GM12878 (cell line): ENCODE measurements at regions not wholly inside any gene's neighbourhood (a gene's known extent, or its start where the extent isn't known, plus 50 kb on each side); places are given as distances from the start of the nearest gene placed in this dataset.

Experiments used
- ATAC-seq: fragments of 200-7000 bp; cut with Tn5 transposase; 3 replicates; pipeline ENCODE4 v1.9.1; 2020; ENCODE audit warnings: mild to moderate bottlenecking, moderate library complexity
- BruUV-seq: library from RNA; stranded (reverse); fragments of 400-500 nt; replicated peaks from 2 replicates; lab custom pipeline; 2021; lab: Mats Ljungman, UMichigan
- CTCF ChIA-PET: fragments of 300-600 bp; sonication (Branson Sonifier 250); formaldehyde crosslinking; extraction: SDS; loops from one replicate; lab custom pipeline; 2021; ENCODE audit warnings: inconsistent platforms; lab: Yijun Ruan, JAX
- POLR2A ChIA-PET: fragments of 350-600 bp; formaldehyde crosslinking; extraction: SDS; loops from one replicate; lab custom pipeline; 2021; ENCODE audit warnings: inconsistent platforms; lab: Charles Lee
- RAD21 ChIA-PET: fragments of 300-600 bp; sonication (Branson Sonifier 250); formaldehyde crosslinking; loops from one replicate; lab custom pipeline; 2023; ENCODE audit warnings: antibody characterized with exemption; ENCODE audit not compliant: unreplicated experiment; lab: Charles Lee
- SMC1A ChIA-PET: fragments of 300-600 bp; sonication (Branson Sonifier 250); formaldehyde crosslinking; loops from one replicate; lab custom pipeline; 2023; ENCODE audit not compliant: unreplicated experiment, uncharacterized antibody; lab: Charles Lee
- DNase-seq: peaks from one replicate; pipeline ENCODE4 v3.0.0-alpha.2; 2011; ENCODE audit warnings: low read depth, low spot score
- FAIRE-seq: peaks from 3 replicates; lab custom pipeline; 2011; peaks lifted over from hg19 to GRCh38; lab: Jason Lieb, UNC
- H2AFZ ChIP-seq: 2 replicates; pipeline ENCODE4 v1.6.0; 2011; ENCODE audit warnings: low read depth, low read length, control low read depth; ENCODE audit not compliant: control insufficient read depth
- H3K27ac ChIP-seq: 2 replicates; pipeline ENCODE4 v1.5.1; 2011; ENCODE audit warnings: control low read depth; ENCODE audit not compliant: control insufficient read depth, insufficient read depth
- H3K27me3 ChIP-seq, 2 experiments: replicated peaks in 1 of 2; 2 replicates each; pipeline versions ENCODE4 v1.6.0 to v1.6.1; 2011; ENCODE audit warnings: low read length in 1 of 2; ENCODE audit not compliant: control insufficient read depth in 2 of 2, insufficient read depth in 2 of 2
- H3K36me3 ChIP-seq, 2 experiments: 2 replicates each; pipeline ENCODE4 v1.5.1; 2011; ENCODE audit warnings: low read length in 1 of 2; ENCODE audit not compliant: control insufficient read depth in 2 of 2, insufficient read depth in 2 of 2
- H3K4me1 ChIP-seq: 2 replicates; pipeline ENCODE4 v1.6.1; 2011; ENCODE audit warnings: mild to moderate bottlenecking, low read length, moderate library complexity, mixed read lengths; ENCODE audit not compliant: control insufficient read depth, insufficient read depth
- H3K4me2 ChIP-seq: 2 replicates; pipeline ENCODE4 v1.6.0; 2011; ENCODE audit warnings: control low read depth; ENCODE audit not compliant: control insufficient read depth, insufficient read depth
- H3K4me3 ChIP-seq: fragments of 200-600 bp; sonication (generic); 2 replicates; pipeline ENCODE4 v1.5.1; 2016
- H3K79me2 ChIP-seq: 2 replicates; pipeline ENCODE4 v1.6.0; 2011; ENCODE audit warnings: low read length; ENCODE audit not compliant: control insufficient read depth, insufficient read depth
- H3K9ac ChIP-seq: 2 replicates; pipeline ENCODE4 v1.8.0; 2011; ENCODE audit warnings: low read length, control low read depth, mixed read lengths; ENCODE audit not compliant: control insufficient read depth, insufficient read depth
- H3K9me3 ChIP-seq: replicated peaks from 3 replicates; pipeline ENCODE4 v1.5.1; 2011; ENCODE audit warnings: mild to moderate bottlenecking, low read length; ENCODE audit not compliant: control insufficient read depth, insufficient read depth
- H4K20me1 ChIP-seq: 2 replicates; pipeline ENCODE4 v1.6.0; 2011; ENCODE audit not compliant: control insufficient read depth, insufficient read depth
- BCL11A ChIP-seq: IDR thresholded peaks from 2 replicates; pipeline ENCODE4 v1.6.1; 2011; ENCODE audit warnings: low read depth, low read length
- NR2F1 ChIP-seq: fragments of 450-650 bp; conservative IDR thresholded peaks from 2 replicates; pipeline ENCODE4 v1.6.1; 2017; ENCODE audit warnings: mild to moderate bottlenecking
- WGBS: methylation state at CpG from one replicate; pipeline ENCODE4 v1.1.6; 2016; ENCODE audit warnings: low lambda C conversion rate; ENCODE audit not compliant: insufficient replicate concordance, insufficient coverage; ENCODE audit errors: missing lambda C conversion rate; 5-methylcytosine and 5-hydroxymethylcytosine counted together
- in situ Hi-C: fragments of 300-500 bp; cut with MboI; formaldehyde crosslinking; loops from 9 replicates; pipeline ENCODE4 v1.14.3; 2018; ENCODE audit warnings: mixed read lengths
- intact Hi-C: fragments of 100-400 bp; cut with micrococcal nuclease; formaldehyde crosslinking; loops from one replicate; pipeline ENCODE4 v1.14.2; 2022; ENCODE audit not compliant: unreplicated experiment

DNA sequence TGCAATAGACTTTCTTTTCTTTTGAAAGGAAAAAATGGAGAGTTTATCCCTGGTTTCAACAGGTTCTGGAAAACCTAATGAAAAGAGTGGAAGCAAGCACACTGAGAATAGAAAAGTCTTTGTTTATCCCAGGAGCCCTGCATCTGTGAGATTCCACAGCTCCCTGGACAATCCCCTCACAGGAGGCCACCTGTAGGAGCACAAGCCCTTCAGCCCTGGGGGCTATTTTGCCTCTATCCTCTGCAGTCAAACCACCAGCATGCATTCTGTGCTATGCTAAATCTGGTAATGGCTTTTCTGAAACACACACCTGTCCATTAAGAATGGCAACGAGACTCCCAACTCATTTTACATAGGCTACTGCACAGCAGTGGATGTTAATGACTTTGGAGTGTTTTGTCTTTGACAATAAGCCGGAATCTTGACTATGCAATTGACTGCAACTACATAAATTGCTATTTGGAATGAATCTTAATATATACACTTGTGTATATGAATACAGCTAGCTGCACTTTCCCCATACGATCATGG is 369.4 kb downstream of the NR2F2 start:
- H4K20me1 ChIP-seq = no peaks in the 10 kb centered on the region
- DNase-seq (no peak), FAIRE-seq (no peak)
- no peak overlapping the region for H3K9ac ChIP-seq
- no peaks in the 10 kb centered on the region for H3K79me2 ChIP-seq
- no peak overlapping the region for H3K4me3 ChIP-seq
- H3K27me3 ChIP-seq = no peaks in the 10 kb centered on the region
- POLR2A ChIA-PET = no interaction called here
- RAD21 ChIA-PET = no interaction called here
- H3K9me3 ChIP-seq = no peaks in the 10 kb centered on the region
- H2AFZ ChIP-seq = no peak overlapping the region
- H3K36me3 ChIP-seq = no peaks in the 10 kb centered on the region
- CTCF ChIA-PET = interaction anchor here (0.7 to 1.0 kb wide), 2 partner anchors 209 to 546 kb away, joined by 3 read pairs; no protein-coding TSS in a partner anchor
- TF ChIP-seq BCL11A = no peak
- TF ChIP-seq, all 136 proteins: peak for 0
- in situ Hi-C loops (no loop called here), intact Hi-C loops (loop anchor here (10.0 kb wide), 1 partner anchor 545 kb away; no protein-coding TSS in a partner anchor)
- no peak for ATAC-seq
- Histone ChIP-seq H3K27ac (no peak overlapping the region), H3K4me2 (no peak overlapping the region), H3K4me1 (no peaks in the 10 kb centered on the region)
- no TSS peak for BruUV-seq
- 3% methylated on average over 3 of the region's 3 CpGs for WGBS
- SMC1A ChIA-PET = no interaction called here

DNA sequence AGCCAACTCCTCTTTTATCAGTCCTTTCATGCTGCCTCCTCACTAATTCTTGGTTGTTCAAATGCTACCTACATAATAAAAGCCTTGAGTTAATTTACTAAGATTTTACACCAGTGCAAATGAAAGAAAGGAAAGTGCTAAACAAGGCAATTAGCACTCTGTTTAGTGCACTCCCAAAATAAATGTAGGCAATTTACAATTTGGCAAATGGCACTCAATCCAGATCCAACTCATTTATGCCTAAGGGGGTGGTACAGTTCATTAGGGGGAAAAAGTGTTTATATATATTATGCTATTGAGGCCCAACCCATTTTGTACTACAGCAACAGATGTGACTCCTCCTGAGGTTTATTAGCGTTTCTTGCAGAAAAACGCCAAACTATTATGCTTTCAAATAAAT is 370.1 kb downstream of the NR2F2 start:
- no TSS peak for BruUV-seq
- TF ChIP-seq NR2F1 = no peak
- in situ Hi-C loops = no loop called here

More for the DNA sequence above, 370.1 kb downstream of the NR2F2 start:
- H3K27me3 ChIP-seq = no peaks in the 10 kb centered on the region
- no peaks in the 10 kb centered on the region for H4K20me1 ChIP-seq
- ATAC-seq (no peak), DNase-seq (no peak), FAIRE-seq (no peak)
- H3K4me3 ChIP-seq = no peak overlapping the region
- ChIA-PET SMC1A (interaction anchor here (1.2 to 1.4 kb wide), 2 partner anchors 11 to 14 kb away, joined by 3 to 5 read pairs; no protein-coding TSS in a partner anchor), POLR2A (no interaction called here), RAD21 (no interaction called here), CTCF (interaction anchor here (0.7 to 1.3 kb wide), 3 partner anchors 12 to 545 kb away, joined by 3 read pairs; no protein-coding TSS in a partner anchor)
- H3K4me1 ChIP-seq = no peaks in the 10 kb centered on the region
- no peak overlapping the region for H3K27ac ChIP-seq
- H3K4me2 ChIP-seq = no peak overlapping the region
- no peaks in the 10 kb centered on the region for H3K9me3 ChIP-seq
- no peaks in the 10 kb centered on the region for H3K36me3 ChIP-seq
- 0% methylated on average over 2 of the region's 2 CpGs for WGBS
- no peak overlapping the region for H2AFZ ChIP-seq
- no peak overlapping the region for H3K9ac ChIP-seq
- no peaks in the 10 kb centered on the region for H3K79me2 ChIP-seq
- intact Hi-C loops = loop anchor here (10.0 kb wide), 1 partner anchor 544 kb away; no protein-coding TSS in a partner anchor
